Uterus (tissue), 2 donors: ENCODE measurements at regions not wholly inside any gene's neighbourhood (a gene's known extent, or its start where the extent isn't known, plus 50 kb on each side); places are given as distances from the start of the nearest gene placed in this dataset.
"Not testable (repeated sequence)": the region's sequence is repeated elsewhere in the genome, so short reads cannot be mapped to it uniquely, and the experiment has no call there.

Experiments used
- CTCF ChIP-seq, 4 experiments: fragments of 200-600 bp in 2 of 4; fragments of 450-650 bp in 2 of 4; sonication (generic) in 2 of 4; IDR thresholded peaks; one replicate each; pipeline ENCODE4 v1.5.1; 2016 to 2019; ENCODE audit warnings: antibody characterized with exemption in 4 of 4, mild to moderate bottlenecking in 2 of 4, moderate library complexity in 1 of 4
- POLR2A ChIP-seq, 2 donors: fragments of 450-650 bp; IDR thresholded peaks; one replicate each; pipeline ENCODE4 v1.6.1; 2016; ENCODE audit warnings: antibody characterized with exemption in 2 of 2, mild to moderate bottlenecking in 1 of 2, moderate library complexity in 1 of 2

GRCh38 chr2:188035377-188035776, 256.3 kb upstream of the GULP1 start:
- not testable (repeated sequence) for TF ChIP-seq CTCF, POLR2A (IDR thresholded peaks at IDR 0.05)
